Smooth muscle cell (in vitro differentiated cells): ENCODE measurements at regions not wholly inside any gene's neighbourhood (a gene's known extent, or its start where the extent isn't known, plus 50 kb on each side); places are given as distances from the start of the nearest gene placed in this dataset.

Source experiments
- DNase-seq: peaks from one replicate; lab custom pipeline; 2025; ENCODE audit not compliant: unreplicated experiment; lab: John Stamatoyannopoulos, UW
- H2AFZ ChIP-seq: fragments of 200-600 bp; sonication (generic); 2 replicates; pipeline ENCODE4 v1.6.0; 2016; ENCODE audit warnings: antibody characterized with exemption, low read depth, mild to moderate bottlenecking
- H3F3A ChIP-seq: fragments of 200-600 bp; sonication (generic); 2 replicates; pipeline ENCODE4 v1.6.0; 2017; ENCODE audit warnings: antibody characterized with exemption, low read depth
- H3K27ac ChIP-seq: fragments of 200-600 bp; sonication (generic); 2 replicates; pipeline ENCODE4 v1.5.1; 2016; ENCODE audit warnings: low read depth, mild to moderate bottlenecking
- H3K27me3 ChIP-seq: fragments of 200-600 bp; sonication (generic); 2 replicates; pipeline ENCODE4 v1.6.1; 2016; ENCODE audit warnings: low read depth, mild to moderate bottlenecking
- H3K36me3 ChIP-seq: fragments of 200-600 bp; sonication (generic); 2 replicates; pipeline ENCODE4 v1.5.1; 2016; ENCODE audit warnings: low read depth
- H3K4me1 ChIP-seq: fragments of 200-600 bp; sonication (generic); 2 replicates; pipeline ENCODE4 v1.5.1; 2016; ENCODE audit warnings: low read depth
- H3K4me2 ChIP-seq: fragments of 200-600 bp; sonication (generic); 2 replicates; pipeline ENCODE4 v1.6.0; 2016; ENCODE audit warnings: mild to moderate bottlenecking
- H3K4me3 ChIP-seq: fragments of 200-600 bp; sonication (generic); 2 replicates; pipeline ENCODE4 v1.5.1; 2016; ENCODE audit warnings: mild to moderate bottlenecking
- H3K79me2 ChIP-seq: fragments of 200-600 bp; sonication (generic); 2 replicates; pipeline ENCODE4 v1.6.0; 2016; ENCODE audit warnings: low read depth, mild to moderate bottlenecking
- H3K9ac ChIP-seq: fragments of 200-600 bp; sonication (generic); 2 replicates; pipeline ENCODE4 v1.6.0; 2016; ENCODE audit warnings: low read depth
- H3K9me3 ChIP-seq: fragments of 200-600 bp; sonication (generic); replicated peaks from 2 replicates; pipeline ENCODE4 v1.5.1; 2016; ENCODE audit warnings: low read depth
- H4K20me1 ChIP-seq: fragments of 200-600 bp; sonication (generic); 2 replicates; pipeline ENCODE4 v1.6.0; 2016; ENCODE audit warnings: low read depth
- WGBS: methylation state at CpG from one replicate; pipeline ENCODE4 v1.1.7; 2016; ENCODE audit warnings: low lambda C conversion rate; 5-methylcytosine and 5-hydroxymethylcytosine counted together
- TF ChIP-seq, protein P1 (sequence below): fragments of 200-600 bp; sonication (generic); IDR thresholded peaks from 2 replicates; pipeline ENCODE4 v1.5.1; 2017; ENCODE audit warnings: borderline replicate concordance, mild to moderate bottlenecking, antibody characterized with exemption; ENCODE audit not compliant: insufficient read depth, poor library complexity, severe bottlenecking

DNA sequence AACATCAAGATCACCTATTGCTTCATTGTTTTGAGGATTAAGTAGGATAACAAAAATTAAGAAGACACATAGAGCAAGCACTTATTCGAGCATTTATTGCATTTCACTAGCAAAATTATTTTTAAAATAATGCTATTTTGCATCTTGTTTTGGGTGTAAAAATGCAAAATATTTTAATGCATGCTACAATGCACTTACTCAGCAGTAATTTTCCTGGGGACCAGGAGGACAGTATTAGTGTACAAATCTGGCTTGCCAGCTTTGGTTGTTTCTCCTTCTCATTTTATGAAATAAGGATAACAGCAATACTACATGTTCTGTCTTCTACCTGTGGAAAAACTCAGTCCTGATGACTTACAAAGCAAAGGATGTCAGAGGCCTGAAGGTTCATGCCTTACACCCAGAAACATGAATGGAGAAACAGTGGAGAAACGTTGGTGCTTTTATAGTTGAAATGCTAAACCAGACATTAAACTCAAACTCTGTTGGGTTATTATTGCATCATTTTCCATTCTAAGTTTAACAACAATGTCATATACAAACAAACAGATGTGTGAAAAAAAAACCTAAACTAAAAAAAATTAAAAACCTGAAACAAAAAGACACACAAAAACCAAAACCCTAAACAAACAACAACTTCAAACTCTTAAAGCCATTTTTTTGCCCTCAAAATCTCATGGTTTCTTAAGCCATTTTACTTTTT lies 50.2 kb upstream of the ATXN1 start:
- DNase-seq: no peak
- Histone ChIP-seq H2AFZ (no peak overlapping the region), H3K9me3 (no peaks in the 10 kb centered on the region), H3K4me3 (no peak overlapping the region), H3K4me2 (no peak overlapping the region), H3K36me3 (peaks cover 2% of the 10 kb centered on the region), H3F3A (no peaks in the 10 kb centered on the region), H3K27me3 (no peaks in the 10 kb centered on the region), H3K4me1 (no peaks in the 10 kb centered on the region), H3K27ac (no peak overlapping the region), H3K9ac (no peak overlapping the region), H4K20me1 (no peaks in the 10 kb centered on the region), H3K79me2 (no peaks in the 10 kb centered on the region)
- TF ChIP-seq, protein P1, sequence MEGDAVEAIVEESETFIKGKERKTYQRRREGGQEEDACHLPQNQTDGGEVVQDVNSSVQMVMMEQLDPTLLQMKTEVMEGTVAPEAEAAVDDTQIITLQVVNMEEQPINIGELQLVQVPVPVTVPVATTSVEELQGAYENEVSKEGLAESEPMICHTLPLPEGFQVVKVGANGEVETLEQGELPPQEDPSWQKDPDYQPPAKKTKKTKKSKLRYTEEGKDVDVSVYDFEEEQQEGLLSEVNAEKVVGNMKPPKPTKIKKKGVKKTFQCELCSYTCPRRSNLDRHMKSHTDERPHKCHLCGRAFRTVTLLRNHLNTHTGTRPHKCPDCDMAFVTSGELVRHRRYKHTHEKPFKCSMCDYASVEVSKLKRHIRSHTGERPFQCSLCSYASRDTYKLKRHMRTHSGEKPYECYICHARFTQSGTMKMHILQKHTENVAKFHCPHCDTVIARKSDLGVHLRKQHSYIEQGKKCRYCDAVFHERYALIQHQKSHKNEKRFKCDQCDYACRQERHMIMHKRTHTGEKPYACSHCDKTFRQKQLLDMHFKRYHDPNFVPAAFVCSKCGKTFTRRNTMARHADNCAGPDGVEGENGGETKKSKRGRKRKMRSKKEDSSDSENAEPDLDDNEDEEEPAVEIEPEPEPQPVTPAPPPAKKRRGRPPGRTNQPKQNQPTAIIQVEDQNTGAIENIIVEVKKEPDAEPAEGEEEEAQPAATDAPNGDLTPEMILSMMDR: no peak
- 78% methylated on average over 2 of the region's 2 CpGs for whole genome bisulfite sequencing
